Ovary (tissue), 7 donors: ENCODE measurements at regions not wholly inside any gene's neighbourhood (a gene's known extent, or its start where the extent isn't known, plus 50 kb on each side); places are given as distances from the start of the nearest gene placed in this dataset.

Source experiments
- DNase-seq, 5 donors: peaks; one replicate each; pipeline ENCODE4 v3.0.0-alpha.2; 2019 to 2020
- H3K27ac ChIP-seq, 2 donors: fragments of 200-600 bp; one replicate each; pipeline versions ENCODE4 v1.5.1 to v1.8.0; 2019 to 2022
- H3K27me3 ChIP-seq: fragments of 200-600 bp; one replicate; pipeline ENCODE4 v1.8.0; 2022
- H3K36me3 ChIP-seq: fragments of 200-600 bp; sonication (generic); one replicate; pipeline ENCODE4 v1.5.1; 2019
- H3K4me1 ChIP-seq: one replicate; pipeline ENCODE4 v1.8.1; 2013; ENCODE audit warnings: mild to moderate bottlenecking, moderate library complexity; ENCODE audit not compliant: insufficient read depth
- H3K4me3 ChIP-seq: fragments of 200-600 bp; sonication (generic); one replicate; pipeline ENCODE4 v1.5.1; 2017
- H3K9me3 ChIP-seq, 2 donors: fragments of 200-600 bp in 1 of 2; sonication (generic) in 1 of 2; one replicate each; pipeline versions ENCODE4 v1.5.1 to v1.8.1; 2013 to 2019; ENCODE audit warnings: mild to moderate bottlenecking in 1 of 2, moderate library complexity in 1 of 2
- EP300 ChIP-seq: sonication (generic); formaldehyde crosslinking; IDR thresholded peaks from one replicate; pipeline ENCODE4 v1.6.1; 2017; ENCODE audit warnings: antibody characterized with exemption
- POLR2A ChIP-seq: fragments of 450-650 bp; IDR thresholded peaks from one replicate; pipeline ENCODE4 v1.6.1; 2017; ENCODE audit warnings: antibody characterized with exemption, mild to moderate bottlenecking, moderate library complexity
- WGBS, 3 donors: extraction: QIAGEN DNeasy Blood & Tissue Kit in 1 of 3; methylation state at CpG; one replicate each; pipeline versions ENCODE4 v1.1.5 to v1.1.7; 2013 to 2017; 5-methylcytosine and 5-hydroxymethylcytosine counted together
- intact Hi-C, 4 donors: fragments of 100-400 bp; cut with DNase I; formaldehyde crosslinking; loops; one replicate each; pipeline versions ENCODE4 v1.11.0 to v1.15.1; 2022 to 2023
- TF ChIP-seq, protein P1 (sequence below), 3 donors: fragments of 450-650 bp in 2 of 3; fragments of 200-600 bp in 1 of 3; IDR thresholded peaks; one replicate each; pipeline versions ENCODE4 v1.5.1 to v1.8.0; 2016 to 2022; ENCODE audit warnings: antibody characterized with exemption in 3 of 3, mild to moderate bottlenecking in 1 of 3
- donor health status: DM: no; HTN: no; CAD: no; lungs with moderate emphysema.
- donor health status: DM: no; HTN: no; CAD: no.
- donor health status: Bipolar disorder and iron deficiency.
- donor health status: DM: no; HTN: no; CAD: no.
- donor health status: DM: yes; HTN: yes; CAD: no.

DNA sequence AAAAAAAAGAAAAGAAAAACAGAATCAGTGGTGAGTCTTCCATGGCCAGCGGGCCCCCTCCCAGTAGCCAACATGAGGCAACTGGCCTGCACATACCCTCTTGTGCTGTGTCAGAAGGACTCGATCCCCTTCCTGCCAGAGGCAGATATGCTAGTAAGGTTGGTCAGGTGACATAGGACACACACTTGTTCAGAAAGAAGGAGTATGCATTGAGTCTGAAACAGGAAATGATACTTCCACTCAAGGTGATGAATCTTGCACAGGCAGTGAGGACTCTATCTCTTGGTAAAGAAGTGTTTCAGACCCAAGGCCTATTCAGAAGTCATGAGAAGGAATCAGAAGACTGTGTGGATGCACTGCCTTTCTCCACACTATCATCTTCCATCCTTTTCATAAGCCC is 269.7 kb upstream of the FAR2 start:
- DNase-seq = no peak
- Histone ChIP-seq H3K27me3 (no peaks in the 10 kb centered on the region), H3K27ac (no peak overlapping the region), H3K36me3 (no peaks in the 10 kb centered on the region), H3K4me1 (no peaks in the 10 kb centered on the region), H3K9me3 (no peaks in the 10 kb centered on the region), H3K4me3 (no peak overlapping the region)
- intact Hi-C loops = no loop called here
- WGBS, 3 donors = 91 to 95% (median 92%) methylated on average over 2 of the region's 2 CpGs
- TF ChIP-seq POLR2A (no peak), EP300 (no peak)
- TF ChIP-seq, protein P1, sequence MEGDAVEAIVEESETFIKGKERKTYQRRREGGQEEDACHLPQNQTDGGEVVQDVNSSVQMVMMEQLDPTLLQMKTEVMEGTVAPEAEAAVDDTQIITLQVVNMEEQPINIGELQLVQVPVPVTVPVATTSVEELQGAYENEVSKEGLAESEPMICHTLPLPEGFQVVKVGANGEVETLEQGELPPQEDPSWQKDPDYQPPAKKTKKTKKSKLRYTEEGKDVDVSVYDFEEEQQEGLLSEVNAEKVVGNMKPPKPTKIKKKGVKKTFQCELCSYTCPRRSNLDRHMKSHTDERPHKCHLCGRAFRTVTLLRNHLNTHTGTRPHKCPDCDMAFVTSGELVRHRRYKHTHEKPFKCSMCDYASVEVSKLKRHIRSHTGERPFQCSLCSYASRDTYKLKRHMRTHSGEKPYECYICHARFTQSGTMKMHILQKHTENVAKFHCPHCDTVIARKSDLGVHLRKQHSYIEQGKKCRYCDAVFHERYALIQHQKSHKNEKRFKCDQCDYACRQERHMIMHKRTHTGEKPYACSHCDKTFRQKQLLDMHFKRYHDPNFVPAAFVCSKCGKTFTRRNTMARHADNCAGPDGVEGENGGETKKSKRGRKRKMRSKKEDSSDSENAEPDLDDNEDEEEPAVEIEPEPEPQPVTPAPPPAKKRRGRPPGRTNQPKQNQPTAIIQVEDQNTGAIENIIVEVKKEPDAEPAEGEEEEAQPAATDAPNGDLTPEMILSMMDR (IDR thresholded peaks at IDR 0.05) = no peak

DNA sequence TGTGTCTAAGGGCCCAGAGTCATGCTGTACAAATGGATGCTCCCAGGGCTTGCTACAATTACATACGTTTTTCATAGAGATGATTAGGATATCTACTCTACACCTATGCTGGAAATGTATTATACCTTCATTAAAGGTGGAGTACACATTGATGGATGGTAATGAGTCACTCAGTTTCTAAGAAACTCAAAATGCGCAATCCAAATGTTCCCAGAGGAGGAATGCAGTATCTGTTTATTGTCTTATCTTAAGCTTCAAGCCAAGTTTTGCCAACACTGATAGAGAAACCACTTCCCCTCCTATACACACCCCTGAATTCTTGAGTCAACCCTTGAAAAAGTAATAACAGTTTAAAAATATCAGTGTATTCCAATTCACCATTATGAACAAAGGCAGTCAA is 266.6 kb upstream of the FAR2 start:
- intact Hi-C loops = no loop called here
- H3K4me3 ChIP-seq = no peak overlapping the region
- DNase-seq = no peak
- no peaks in the 10 kb centered on the region for H3K27me3 ChIP-seq
- TF ChIP-seq EP300 = no peak
- TF ChIP-seq, protein P1 (IDR thresholded peaks at IDR 0.05) = no peak
- no peak for TF ChIP-seq POLR2A
- H3K27ac ChIP-seq = no peak overlapping the region
- 80 to 88% (median 84%) methylated on average over 2 of the region's 2 CpGs for WGBS, 3 donors
- no peaks in the 10 kb centered on the region for H3K4me1 ChIP-seq
- H3K9me3 ChIP-seq = no peaks in the 10 kb centered on the region
- H3K36me3 ChIP-seq = no peaks in the 10 kb centered on the region

DNA sequence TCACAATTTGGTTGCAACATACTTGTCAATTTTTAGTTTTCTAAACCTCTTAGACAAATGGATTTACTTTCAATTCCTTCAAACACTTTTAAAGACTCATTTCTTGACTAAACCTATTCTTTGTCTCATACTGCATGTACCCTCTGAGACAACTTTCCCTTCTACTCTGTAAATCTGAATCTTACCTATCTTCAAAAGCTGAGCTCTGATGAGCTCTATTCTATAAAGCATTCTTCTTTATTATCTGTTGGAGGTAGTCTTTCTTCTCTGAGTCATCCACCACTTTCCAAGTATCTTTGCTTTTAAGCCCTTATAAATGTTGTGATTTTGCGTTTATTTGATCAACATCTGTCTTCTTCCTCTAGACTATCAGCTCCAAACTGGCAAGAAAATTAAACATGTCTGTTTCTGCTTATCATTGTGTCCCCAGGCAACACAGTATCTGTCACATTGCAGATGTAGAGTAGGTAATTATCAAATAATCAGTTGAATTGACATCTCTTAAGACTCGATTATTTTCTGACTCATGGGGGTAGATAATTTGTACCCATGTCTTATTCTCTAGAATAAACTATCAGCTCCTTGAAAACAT is 265.6 kb upstream of the FAR2 start:
- no peak for DNase-seq
- no peaks in the 10 kb centered on the region for H3K36me3 ChIP-seq
- H3K4me1 ChIP-seq = no peaks in the 10 kb centered on the region
- no peak overlapping the region for H3K27ac ChIP-seq
- TF ChIP-seq, protein P1 (IDR thresholded peaks at IDR 0.05) = no peak
- TF ChIP-seq EP300 (no peak), POLR2A (no peak)
- WGBS, 3 donors = 34 to 57% (median 35%) methylated on average over 2 of the region's 2 CpGs
- no peaks in the 10 kb centered on the region for H3K27me3 ChIP-seq
- no peak overlapping the region for H3K4me3 ChIP-seq
- no peaks in the 10 kb centered on the region for H3K9me3 ChIP-seq
- intact Hi-C loops = no loop called here

DNA sequence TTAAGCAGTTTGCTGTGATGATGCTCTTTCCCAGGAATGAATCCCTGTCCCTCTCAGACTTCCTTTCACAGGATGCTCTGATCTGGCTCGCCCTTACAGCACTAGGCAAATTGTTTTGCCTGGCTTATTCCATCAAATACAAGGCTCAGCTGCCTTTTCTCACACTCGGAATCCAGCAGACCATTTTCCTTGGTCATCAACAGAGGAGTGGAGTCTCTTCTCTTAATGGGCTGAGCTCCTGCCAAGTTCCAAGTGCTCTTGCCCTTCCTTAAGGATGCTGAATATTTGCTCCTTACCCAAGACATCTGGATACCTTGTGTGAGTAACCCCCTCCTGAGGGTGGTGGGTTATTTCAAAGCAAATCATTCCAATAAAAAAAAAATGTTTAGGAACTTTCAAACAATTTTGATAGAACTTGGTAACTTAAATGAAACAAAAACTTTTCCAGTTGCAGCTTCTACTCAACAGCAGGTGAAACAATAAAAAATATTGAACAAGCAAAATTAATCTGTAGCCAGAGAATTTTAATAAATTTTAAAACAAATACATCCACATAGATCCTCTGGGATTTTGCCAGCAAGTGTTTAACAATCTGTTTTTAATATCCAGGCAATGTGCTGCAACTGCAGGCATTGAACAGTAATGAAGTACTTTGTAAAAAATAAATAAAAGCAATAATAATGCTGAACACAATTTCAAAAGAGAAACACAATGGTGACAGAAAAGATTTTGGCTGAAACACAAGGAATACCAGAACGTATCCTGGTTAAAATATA is 264.0 kb upstream of the FAR2 start:
- H3K27ac ChIP-seq = no peak overlapping the region

More for the DNA sequence above, 264.0 kb upstream of the FAR2 start:
- H3K9me3 ChIP-seq = no peaks in the 10 kb centered on the region
- TF ChIP-seq, protein P1 (IDR thresholded peaks at IDR 0.05) = no peak
- TF ChIP-seq POLR2A (no peak), EP300 (no peak)
- intact Hi-C loops = no loop called here
- WGBS, 3 donors = 31 to 42% (median 35%) methylated on average over 3 of the region's 3 CpGs
- H3K27me3 ChIP-seq = no peaks in the 10 kb centered on the region
- no peaks in the 10 kb centered on the region for H3K36me3 ChIP-seq
- no peak overlapping the region for H3K4me3 ChIP-seq
- no peaks in the 10 kb centered on the region for H3K4me1 ChIP-seq
- DNase-seq = no peak
